IMR-90 (cell line): ENCODE measurements at regions not wholly inside any gene's neighbourhood (a gene's known extent, or its start where the extent isn't known, plus 50 kb on each side); places are given as distances from the start of the nearest gene placed in this dataset.

ENCODE experiments used
- ATAC-seq: fragments of 200-7000 bp; cut with Tn5 transposase; 2 replicates; pipeline ENCODE4 v1.9.1; 2020; ENCODE audit warnings: low read depth, mild to moderate bottlenecking, moderate library complexity
- BruUV-seq: library from RNA; stranded (reverse); fragments of 400-500 nt; replicated peaks from 2 replicates; lab custom pipeline; 2021; lab: Mats Ljungman, UMichigan
- CTCF ChIA-PET: fragments of 300-600 bp; formaldehyde crosslinking; extraction: SDS; loops from one replicate; lab custom pipeline; 2021; ENCODE audit warnings: antibody characterized with exemption; lab: Yijun Ruan, JAX
- POLR2A ChIA-PET: fragments of 300-600 bp; sonication (Branson Sonifier 250); formaldehyde crosslinking; loops from one replicate; lab custom pipeline; 2022; ENCODE audit warnings: antibody characterized with exemption; ENCODE audit not compliant: unreplicated experiment; lab: Charles Lee
- DNase-seq: peaks from one replicate; pipeline ENCODE4 v3.0.0; 2013
- H2AFZ ChIP-seq: replicated peaks from 2 replicates; pipeline ENCODE3; 2013; ENCODE audit warnings: low read length, mild to moderate bottlenecking; ENCODE audit not compliant: poor library complexity
- H2AK5ac ChIP-seq: 2 replicates; pipeline ENCODE4 v1.6.1; 2013; ENCODE audit warnings: low read depth, low read length, inconsistent platforms
- H2AK9ac ChIP-seq: replicated peaks from 2 replicates; pipeline ENCODE3; 2013; ENCODE audit warnings: mild to moderate bottlenecking, low read depth, low read length, moderate library complexity; ENCODE audit not compliant: poor library complexity
- H2BK120ac ChIP-seq: 2 replicates; pipeline ENCODE4 v1.6.1; 2013; ENCODE audit warnings: low read depth, low read length, inconsistent platforms
- H2BK15ac ChIP-seq: 3 replicates; pipeline ENCODE4 v1.6.1; 2013; ENCODE audit warnings: low read depth, low read length, inconsistent platforms
- H2BK20ac ChIP-seq: 2 replicates; pipeline ENCODE4 v1.6.1; 2013; ENCODE audit warnings: low read depth, mild to moderate bottlenecking, inconsistent platforms, low read length, moderate library complexity
- H2BK5ac ChIP-seq: 2 replicates; pipeline ENCODE4 v1.6.1; 2013; ENCODE audit warnings: mild to moderate bottlenecking, low read depth, low read length, inconsistent platforms; ENCODE audit not compliant: poor library complexity, severe bottlenecking
- H3K14ac ChIP-seq: replicated peaks from 2 replicates; pipeline ENCODE4 v1.6.1; 2013; ENCODE audit warnings: low read depth, low read length, inconsistent platforms
- H3K18ac ChIP-seq: 2 replicates; pipeline ENCODE4 v1.6.1; 2013; ENCODE audit warnings: low read depth, low read length, control low read depth
- H3K23ac ChIP-seq: 2 replicates; pipeline ENCODE4 v1.6.1; 2013; ENCODE audit warnings: low read depth, low read length, inconsistent platforms
- H3K27ac ChIP-seq: 2 replicates; pipeline ENCODE4 v1.5.1; 2013; ENCODE audit warnings: mild to moderate bottlenecking, control low read depth, low read length; ENCODE audit not compliant: insufficient read depth
- H3K27me3 ChIP-seq: 2 replicates; pipeline ENCODE4 v1.6.1; 2013; ENCODE audit warnings: low read length; ENCODE audit not compliant: control insufficient read depth, insufficient read depth
- H3K36me3 ChIP-seq: 2 replicates; pipeline ENCODE4 v1.6.1; 2013; ENCODE audit warnings: low read length, mixed read lengths; ENCODE audit not compliant: control insufficient read depth, insufficient read depth
- H3K4ac ChIP-seq: 2 replicates; pipeline ENCODE4 v1.6.1; 2013; ENCODE audit warnings: low read depth, low read length, inconsistent platforms
- H3K4me1 ChIP-seq: 2 replicates; pipeline ENCODE4 v1.6.1; 2013; ENCODE audit warnings: low read length, mixed read lengths; ENCODE audit not compliant: control insufficient read depth, insufficient read depth
- H3K4me2 ChIP-seq: 2 replicates; pipeline ENCODE4 v1.6.1; 2013; ENCODE audit warnings: low read depth, mild to moderate bottlenecking, control low read depth, low read length, moderate library complexity
- H3K4me3 ChIP-seq: 2 replicates; pipeline ENCODE4 v1.5.1; 2013; ENCODE audit warnings: low read depth, mild to moderate bottlenecking, control low read depth, low read length, moderate library complexity; ENCODE audit not compliant: insufficient read depth
- H3K56ac ChIP-seq: 2 replicates; pipeline ENCODE4 v1.6.1; 2013; ENCODE audit warnings: low read length, inconsistent platforms; ENCODE audit not compliant: insufficient read depth; ENCODE audit errors: extremely low read depth
- H3K79me1 ChIP-seq, 2 experiments: 2 replicates each; pipeline ENCODE4 v1.6.1; 2013; ENCODE audit warnings: low read length in 2 of 2, inconsistent platforms in 1 of 2, low read depth in 1 of 2
- H3K9ac ChIP-seq: 2 replicates; pipeline ENCODE4 v1.6.1; 2013; ENCODE audit warnings: low read depth, low read length, control low read depth
- H3K9me1 ChIP-seq: 2 replicates; pipeline ENCODE4 v1.6.1; 2013; ENCODE audit warnings: low read length, inconsistent platforms; ENCODE audit not compliant: insufficient read depth
- H3K9me3 ChIP-seq: 2 replicates; pipeline ENCODE4 v1.6.1; 2013; ENCODE audit warnings: low read length; ENCODE audit not compliant: control insufficient read depth, insufficient read depth
- H4K20me1 ChIP-seq: 2 replicates; pipeline ENCODE4 v1.6.1; 2013; ENCODE audit warnings: low read length, inconsistent platforms; ENCODE audit not compliant: insufficient read depth
- H4K5ac ChIP-seq: 2 replicates; pipeline ENCODE4 v1.6.1; 2013; ENCODE audit warnings: mild to moderate bottlenecking, low read depth, low read length, control low read depth
- H4K8ac ChIP-seq, 2 experiments: 2 replicates each; pipeline ENCODE4 v1.6.1; 2013; ENCODE audit warnings: low read depth in 2 of 2, low read length in 2 of 2, control low read depth in 1 of 2, inconsistent platforms in 1 of 2
- H4K91ac ChIP-seq: 2 replicates; pipeline ENCODE4 v1.6.1; 2013; ENCODE audit warnings: low read depth, low read length, inconsistent platforms; ENCODE audit not compliant: insufficient read depth
- ELK1 ChIP-seq: fragments of 150-350 bp; IDR thresholded peaks from 2 replicates; pipeline ENCODE4 v1.6.1; 2016; ENCODE audit warnings: low read depth, mild to moderate bottlenecking, low read length, moderate library complexity, borderline replicate concordance
- MAZ ChIP-seq: IDR thresholded peaks from 2 replicates; pipeline ENCODE4 v1.6.1; 2012; ENCODE audit warnings: low read depth, mild to moderate bottlenecking, low read length, improper control_type of control experiment, moderate library complexity, borderline replicate concordance
- RCOR1 ChIP-seq: IDR thresholded peaks from 2 replicates; pipeline ENCODE4 v1.6.1; 2012; ENCODE audit warnings: mild to moderate bottlenecking, low read length, improper control_type of control experiment; ENCODE audit not compliant: insufficient replicate concordance
- RFX5 ChIP-seq: IDR thresholded peaks from 2 replicates; pipeline ENCODE4 v1.8.0; 2012; ENCODE audit warnings: low read depth, mild to moderate bottlenecking, low read length, moderate library complexity
- WGBS, 2 experiments: methylation state at CpG; one replicate each; pipeline versions ENCODE4 v1.1.5 to v1.1.7; 2013; ENCODE audit warnings: missing lambda C conversion rate in 2 of 2; ENCODE audit not compliant: insufficient read length in 1 of 2; ENCODE audit errors: extremely low coverage in 2 of 2; 5-methylcytosine and 5-hydroxymethylcytosine counted together
- dilution Hi-C: fragments of 300-500 bp; cut with HindIII; formaldehyde crosslinking; loops from one replicate; pipeline ENCODE4 v1.14.3; 2018; ENCODE audit warnings: low sequenced_read_pairs; ENCODE audit not compliant: unreplicated experiment
- in situ Hi-C: fragments of 300-500 bp; cut with MboI; formaldehyde crosslinking; loops from 3 replicates; pipeline ENCODE4 v1.14.3; 2019; ENCODE audit warnings: low sequenced_read_pairs, inconsistent platforms, mixed read lengths
- intact Hi-C: fragments of 100-400 bp; cut with micrococcal nuclease; formaldehyde crosslinking; loops from 2 replicates; pipeline ENCODE4 v1.10.0; 2022
- TF ChIP-seq, protein P1 (sequence below): fragments of 150-350 bp; IDR thresholded peaks from 2 replicates; pipeline ENCODE4 v1.6.1; 2017; ENCODE audit warnings: mild to moderate bottlenecking, antibody characterized with exemption, low read length, low read depth

- in situ Hi-C loops = no loop called here
- CTCF ChIA-PET = no interaction called here
- Histone ChIP-seq H3K4me1 (no peaks in the 10 kb centered on the region), H2AK9ac (no peak overlapping the region), H4K8ac (no peak overlapping the region), H3K9me1 (no peaks in the 10 kb centered on the region), H3K4me2 (no peak overlapping the region), H2BK15ac (no peak overlapping the region), H2AK5ac (no peak overlapping the region), H4K5ac (no peak overlapping the region), H2AFZ (no peak overlapping the region), H3K18ac (no peak overlapping the region), H4K20me1 (no peaks in the 10 kb centered on the region), H3K27ac (no peak overlapping the region), H3K79me1 (no peaks in the 10 kb centered on the region), H3K27me3 (no peaks in the 10 kb centered on the region), H3K4ac (no peak overlapping the region), H3K56ac (no peak overlapping the region), H3K36me3 (no peaks in the 10 kb centered on the region), H3K9me3 (no peaks in the 10 kb centered on the region), H3K14ac (no peak overlapping the region), H4K91ac (no peak overlapping the region), H2BK20ac (no peak overlapping the region), H3K4me3 (no peak overlapping the region), H2BK120ac (no peak overlapping the region), H2BK5ac (no peak overlapping the region), H3K23ac (no peak overlapping the region), H3K9ac (no peak overlapping the region)
- TF ChIP-seq MAZ = no peak
- TF ChIP-seq RCOR1 = no peak
- no peak for TF ChIP-seq RFX5
- no peak for TF ChIP-seq ELK1
- TF ChIP-seq, protein P1, sequence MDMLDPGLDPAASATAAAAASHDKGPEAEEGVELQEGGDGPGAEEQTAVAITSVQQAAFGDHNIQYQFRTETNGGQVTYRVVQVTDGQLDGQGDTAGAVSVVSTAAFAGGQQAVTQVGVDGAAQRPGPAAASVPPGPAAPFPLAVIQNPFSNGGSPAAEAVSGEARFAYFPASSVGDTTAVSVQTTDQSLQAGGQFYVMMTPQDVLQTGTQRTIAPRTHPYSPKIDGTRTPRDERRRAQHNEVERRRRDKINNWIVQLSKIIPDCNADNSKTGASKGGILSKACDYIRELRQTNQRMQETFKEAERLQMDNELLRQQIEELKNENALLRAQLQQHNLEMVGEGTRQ = no peak
- POLR2A ChIA-PET = no interaction called here
- dilution Hi-C loops = no loop called here
- intact Hi-C loops = no loop called here
- WGBS, 2 experiments = no CpG with 5 or more reads among the region's 3 CpGs
- BruUV-seq = no TSS peak
- ATAC-seq (no peak), DNase-seq (no peak)
These were observed 286.2 kb downstream of the ARL6IP6 start for GRCh38 chr2:153004627-153005026.
